HepG2 (cell line): ENCODE measurements at regions not wholly inside any gene's neighbourhood (a gene's known extent, or its start where the extent isn't known, plus 50 kb on each side); places are given as distances from the start of the nearest gene placed in this dataset.

Experiments
- CAMTA2 ChIP-seq: sonication (generic); formaldehyde crosslinking; IDR thresholded peaks from 2 replicates; pipeline ENCODE4 v1.4.0; 2020; ENCODE audit warnings: mild to moderate bottlenecking, missing genetic modification reagents, borderline replicate concordance
- CHCHD3 ChIP-seq: sonication (generic); formaldehyde crosslinking; IDR thresholded peaks from 2 replicates; pipeline ENCODE4 v1.8.0; 2022; ENCODE audit warnings: mild to moderate bottlenecking, missing genetic modification reagents, moderate library complexity
- GPN1 ChIP-seq: sonication (generic); formaldehyde crosslinking; IDR thresholded peaks from 2 replicates; pipeline ENCODE4 v1.5.1; 2020; ENCODE audit warnings: missing genetic modification reagents, borderline replicate concordance
- JUNB ChIP-seq: sonication (generic); formaldehyde crosslinking; IDR thresholded peaks from 2 replicates; pipeline ENCODE4 v1.8.0; 2022; ENCODE audit warnings: missing genetic modification reagents, mild to moderate bottlenecking, borderline replicate concordance
- RFX3 ChIP-seq: IDR thresholded peaks from 2 replicates; pipeline ENCODE4 v1.6.1; 2016; ENCODE audit warnings: missing biosample characterization, missing genetic modification reagents
- SIX1 ChIP-seq: sonication (generic); formaldehyde crosslinking; IDR thresholded peaks from 2 replicates; pipeline ENCODE4 v1.4.0; 2020; ENCODE audit warnings: missing genetic modification reagents, borderline replicate concordance
- SIX4 ChIP-seq: sonication (generic); formaldehyde crosslinking; IDR thresholded peaks from 2 replicates; pipeline ENCODE4 v1.4.0; 2020; ENCODE audit warnings: missing genetic modification reagents
- TCF7L2 ChIP-seq: IDR thresholded peaks from 2 replicates; pipeline ENCODE4 v1.6.1; 2011; ENCODE audit warnings: mild to moderate bottlenecking, low read depth, low read length, moderate library complexity
- ZNF251 ChIP-seq: sonication (generic); formaldehyde crosslinking; IDR thresholded peaks from 2 replicates; pipeline ENCODE4 v1.9.0; 2021; ENCODE audit warnings: mild to moderate bottlenecking, missing genetic modification reagents
- ZNF670 ChIP-seq: sonication (generic); formaldehyde crosslinking; IDR thresholded peaks from 2 replicates; pipeline ENCODE4 v1.8.0; 2022; ENCODE audit warnings: mild to moderate bottlenecking, missing genetic modification reagents, borderline replicate concordance
- ZNF713 ChIP-seq: sonication (generic); formaldehyde crosslinking; IDR thresholded peaks from 2 replicates; pipeline ENCODE4 v1.4.0; 2020; ENCODE audit warnings: mild to moderate bottlenecking, missing genetic modification reagents
- ZSCAN9 ChIP-seq: IDR thresholded peaks from 2 replicates; pipeline ENCODE4 v1.6.1; 2016; ENCODE audit warnings: borderline replicate concordance
- TF ChIP-seq, protein P1 (sequence below): sonication (generic); formaldehyde crosslinking; IDR thresholded peaks from 2 replicates; pipeline ENCODE4 v1.5.0; 2020; ENCODE audit warnings: mild to moderate bottlenecking, missing genetic modification reagents, borderline replicate concordance
- TF ChIP-seq, protein P2 (sequence below): sonication (generic); formaldehyde crosslinking; IDR thresholded peaks from 2 replicates; pipeline ENCODE4 v1.5.0; 2020; ENCODE audit warnings: missing genetic modification reagents
- TF ChIP-seq, protein P3 (sequence below): sonication (generic); formaldehyde crosslinking; IDR thresholded peaks from 2 replicates; pipeline ENCODE4 v1.4.0; 2020; ENCODE audit warnings: missing genetic modification reagents
- TF ChIP-seq, protein P4 (sequence below), 2 experiments: IDR thresholded peaks; 2 replicates each; pipeline ENCODE4 v1.6.1; 2011 to 2012; ENCODE audit warnings: low read length in 2 of 2, borderline replicate concordance in 1 of 2, low read depth in 1 of 2, mild to moderate bottlenecking in 1 of 2, moderate library complexity in 1 of 2
- TF ChIP-seq, protein P5 (sequence below): sonication (generic); formaldehyde crosslinking; conservative IDR thresholded peaks from 2 replicates; pipeline ENCODE4 v1.4.0; 2020; ENCODE audit warnings: missing genetic modification reagents
- TF ChIP-seq, protein P6 (sequence below): sonication (generic); formaldehyde crosslinking; IDR thresholded peaks from 2 replicates; pipeline ENCODE4 v1.5.0; 2020; ENCODE audit warnings: mild to moderate bottlenecking, low read depth, missing genetic modification reagents, borderline replicate concordance

DNA sequence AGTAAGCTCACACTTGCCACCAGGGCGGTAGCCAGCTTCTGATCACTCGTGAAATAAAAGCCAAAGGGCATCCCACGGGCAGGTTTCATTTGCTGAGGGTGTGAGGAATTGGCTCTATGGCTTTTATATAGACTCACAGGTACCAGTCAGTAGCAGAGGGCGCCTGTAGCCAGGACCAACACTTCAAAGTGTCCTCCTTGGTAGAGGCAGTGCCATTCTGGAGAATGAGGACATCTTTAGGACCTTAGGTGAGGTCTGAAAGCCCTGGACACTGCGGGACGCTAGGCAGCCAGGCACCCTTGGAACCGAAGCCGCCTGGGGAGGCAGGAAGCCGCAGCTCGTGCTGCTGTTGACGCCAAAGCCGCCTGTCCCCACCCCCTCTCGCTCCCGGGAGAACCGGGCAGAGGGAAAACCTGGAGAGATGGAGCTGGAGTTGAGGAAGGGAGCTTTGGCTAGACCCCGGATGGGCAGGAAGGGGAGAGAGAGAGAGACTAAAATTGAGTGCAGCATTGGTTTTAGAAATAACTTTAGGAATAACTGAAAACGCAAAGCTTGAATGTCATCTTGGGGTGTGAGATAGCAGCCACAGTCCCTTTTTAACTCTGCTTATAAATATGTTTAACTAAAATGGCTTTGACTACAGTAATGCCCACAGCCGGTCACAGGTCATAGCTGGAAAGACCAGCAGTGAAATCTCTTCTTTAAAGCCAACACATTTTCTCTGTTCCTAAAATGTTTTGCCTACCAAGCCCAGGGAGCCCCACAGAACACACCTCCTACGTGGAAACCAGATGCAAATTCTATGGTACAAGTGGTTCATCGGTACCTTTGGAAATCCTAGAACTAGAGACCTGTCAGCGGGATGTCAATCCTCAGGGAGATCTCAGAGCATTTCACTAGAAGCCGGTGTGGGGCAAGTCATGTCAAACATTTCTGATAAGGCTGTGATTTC lies 128.5 kb upstream of the CDYL start (continued):
- peak; percentile 17; the same call in 1 of the 2 replicates for TF ChIP-seq SIX1 (CRISPR knock-in tag)
- no peak for TF ChIP-seq SIX4
- TF ChIP-seq, protein P1, sequence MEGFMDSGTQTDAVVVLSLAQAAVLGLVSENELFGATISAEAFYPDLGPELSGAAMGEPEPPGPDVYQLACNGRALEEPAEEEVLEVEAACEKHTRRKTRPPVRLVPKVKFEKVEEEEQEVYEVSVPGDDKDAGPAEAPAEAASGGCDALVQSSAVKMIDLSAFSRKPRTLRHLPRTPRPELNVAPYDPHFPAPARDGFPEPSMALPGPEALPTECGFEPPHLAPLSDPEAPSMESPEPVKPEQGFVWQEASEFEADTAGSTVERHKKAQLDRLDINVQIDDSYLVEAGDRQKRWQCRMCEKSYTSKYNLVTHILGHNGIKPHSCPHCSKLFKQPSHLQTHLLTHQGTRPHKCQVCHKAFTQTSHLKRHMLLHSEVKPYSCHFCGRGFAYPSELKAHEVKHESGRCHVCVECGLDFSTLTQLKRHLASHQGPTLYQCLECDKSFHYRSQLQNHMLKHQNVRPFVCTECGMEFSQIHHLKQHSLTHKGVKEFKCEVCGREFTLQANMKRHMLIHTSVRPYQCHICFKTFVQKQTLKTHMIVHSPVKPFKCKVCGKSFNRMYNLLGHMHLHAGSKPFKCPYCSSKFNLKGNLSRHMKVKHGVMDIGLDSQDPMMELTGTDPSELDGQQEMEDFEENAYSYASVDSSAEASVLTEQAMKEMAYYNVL (CRISPR knock-in tag): peak; percentile 76; the same call in 1 of the 2 replicates
- TF ChIP-seq ZNF251: no peak
- TF ChIP-seq TCF7L2: no peak
- TF ChIP-seq CAMTA2 (CRISPR knock-in tag): 0 out of 2 replicates have a peak, but pooled peaks have one; percentile 73
- TF ChIP-seq, protein P2, sequence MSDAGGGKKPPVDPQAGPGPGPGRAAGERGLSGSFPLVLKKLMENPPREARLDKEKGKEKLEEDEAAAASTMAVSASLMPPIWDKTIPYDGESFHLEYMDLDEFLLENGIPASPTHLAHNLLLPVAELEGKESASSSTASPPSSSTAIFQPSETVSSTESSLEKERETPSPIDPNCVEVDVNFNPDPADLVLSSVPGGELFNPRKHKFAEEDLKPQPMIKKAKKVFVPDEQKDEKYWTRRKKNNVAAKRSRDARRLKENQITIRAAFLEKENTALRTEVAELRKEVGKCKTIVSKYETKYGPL (CRISPR knock-in tag): 0 out of 2 replicates have a peak, but pooled peaks have one; percentile 32
- TF ChIP-seq ZNF713 (CRISPR knock-in tag): no peak
- no peak for TF ChIP-seq JUNB (CRISPR knock-in tag)
- TF ChIP-seq, protein P3, sequence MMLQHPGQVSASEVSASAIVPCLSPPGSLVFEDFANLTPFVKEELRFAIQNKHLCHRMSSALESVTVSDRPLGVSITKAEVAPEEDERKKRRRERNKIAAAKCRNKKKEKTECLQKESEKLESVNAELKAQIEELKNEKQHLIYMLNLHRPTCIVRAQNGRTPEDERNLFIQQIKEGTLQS (CRISPR knock-in tag): peak; percentile 38; the same call in 1 of the 2 replicates
- TF ChIP-seq, protein P4, sequence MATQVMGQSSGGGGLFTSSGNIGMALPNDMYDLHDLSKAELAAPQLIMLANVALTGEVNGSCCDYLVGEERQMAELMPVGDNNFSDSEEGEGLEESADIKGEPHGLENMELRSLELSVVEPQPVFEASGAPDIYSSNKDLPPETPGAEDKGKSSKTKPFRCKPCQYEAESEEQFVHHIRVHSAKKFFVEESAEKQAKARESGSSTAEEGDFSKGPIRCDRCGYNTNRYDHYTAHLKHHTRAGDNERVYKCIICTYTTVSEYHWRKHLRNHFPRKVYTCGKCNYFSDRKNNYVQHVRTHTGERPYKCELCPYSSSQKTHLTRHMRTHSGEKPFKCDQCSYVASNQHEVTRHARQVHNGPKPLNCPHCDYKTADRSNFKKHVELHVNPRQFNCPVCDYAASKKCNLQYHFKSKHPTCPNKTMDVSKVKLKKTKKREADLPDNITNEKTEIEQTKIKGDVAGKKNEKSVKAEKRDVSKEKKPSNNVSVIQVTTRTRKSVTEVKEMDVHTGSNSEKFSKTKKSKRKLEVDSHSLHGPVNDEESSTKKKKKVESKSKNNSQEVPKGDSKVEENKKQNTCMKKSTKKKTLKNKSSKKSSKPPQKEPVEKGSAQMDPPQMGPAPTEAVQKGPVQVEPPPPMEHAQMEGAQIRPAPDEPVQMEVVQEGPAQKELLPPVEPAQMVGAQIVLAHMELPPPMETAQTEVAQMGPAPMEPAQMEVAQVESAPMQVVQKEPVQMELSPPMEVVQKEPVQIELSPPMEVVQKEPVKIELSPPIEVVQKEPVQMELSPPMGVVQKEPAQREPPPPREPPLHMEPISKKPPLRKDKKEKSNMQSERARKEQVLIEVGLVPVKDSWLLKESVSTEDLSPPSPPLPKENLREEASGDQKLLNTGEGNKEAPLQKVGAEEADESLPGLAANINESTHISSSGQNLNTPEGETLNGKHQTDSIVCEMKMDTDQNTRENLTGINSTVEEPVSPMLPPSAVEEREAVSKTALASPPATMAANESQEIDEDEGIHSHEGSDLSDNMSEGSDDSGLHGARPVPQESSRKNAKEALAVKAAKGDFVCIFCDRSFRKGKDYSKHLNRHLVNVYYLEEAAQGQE (IDR thresholded peaks at IDR 0.05; ENCODE audit: borderline replicate concordance in 1 of 2, low read depth in 1 of 2, low read length in 2 of 2): no peak
- TF ChIP-seq, protein P5, sequence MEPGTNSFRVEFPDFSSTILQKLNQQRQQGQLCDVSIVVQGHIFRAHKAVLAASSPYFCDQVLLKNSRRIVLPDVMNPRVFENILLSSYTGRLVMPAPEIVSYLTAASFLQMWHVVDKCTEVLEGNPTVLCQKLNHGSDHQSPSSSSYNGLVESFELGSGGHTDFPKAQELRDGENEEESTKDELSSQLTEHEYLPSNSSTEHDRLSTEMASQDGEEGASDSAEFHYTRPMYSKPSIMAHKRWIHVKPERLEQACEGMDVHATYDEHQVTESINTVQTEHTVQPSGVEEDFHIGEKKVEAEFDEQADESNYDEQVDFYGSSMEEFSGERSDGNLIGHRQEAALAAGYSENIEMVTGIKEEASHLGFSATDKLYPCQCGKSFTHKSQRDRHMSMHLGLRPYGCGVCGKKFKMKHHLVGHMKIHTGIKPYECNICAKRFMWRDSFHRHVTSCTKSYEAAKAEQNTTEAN: peak; percentile 84
- TF ChIP-seq RFX3 (CRISPR knock-in tag): no peak
- 0 out of 2 replicates have a peak, but pooled peaks have one; percentile 28 for TF ChIP-seq ZNF670
- TF ChIP-seq CHCHD3: 0 out of 2 replicates have a peak, but pooled peaks have one; percentile 67
- TF ChIP-seq ZSCAN9 (CRISPR knock-in tag): peak; percentile 79; the same call in 1 of the 2 replicates
- TF ChIP-seq GPN1 (CRISPR knock-in tag): no peak
- TF ChIP-seq, protein P6, sequence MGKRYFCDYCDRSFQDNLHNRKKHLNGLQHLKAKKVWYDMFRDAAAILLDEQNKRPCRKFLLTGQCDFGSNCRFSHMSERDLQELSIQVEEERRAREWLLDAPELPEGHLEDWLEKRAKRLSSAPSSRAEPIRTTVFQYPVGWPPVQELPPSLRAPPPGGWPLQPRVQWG (CRISPR knock-in tag): no peak
